Astrocyte (in vitro differentiated cells and primary cell): ENCODE measurements at regions not wholly inside any gene's neighbourhood (a gene's known extent, or its start where the extent isn't known, plus 50 kb on each side); places are given as distances from the start of the nearest gene placed in this dataset.

Experiments
- DNase-seq: peaks from one replicate; pipeline ENCODE4 v3.0.0-alpha.2; 2010; ENCODE audit warnings: low read depth
- FAIRE-seq: peaks from 2 replicates; lab custom pipeline; 2011; peaks lifted over from hg19 to GRCh38; lab: Jason Lieb, UNC
- H2AFZ ChIP-seq: 2 replicates; pipeline ENCODE4 v1.6.0; 2012; ENCODE audit warnings: low read depth, low read length, inconsistent platforms
- H3K27ac ChIP-seq: 2 replicates; pipeline ENCODE4 v1.5.1; 2011; ENCODE audit warnings: low read depth, low read length, inconsistent platforms
- H3K27me3 ChIP-seq: 2 replicates; pipeline ENCODE4 v1.6.0; 2011; ENCODE audit warnings: low read length, inconsistent platforms; ENCODE audit not compliant: insufficient read depth
- H3K36me3 ChIP-seq: 2 replicates; pipeline ENCODE4 v1.5.1; 2011; ENCODE audit warnings: low read length, inconsistent platforms; ENCODE audit not compliant: insufficient read depth
- H3K4me1 ChIP-seq: 2 replicates; pipeline ENCODE4 v1.5.1; 2011; ENCODE audit warnings: low read length, inconsistent platforms; ENCODE audit not compliant: insufficient read depth
- H3K4me2 ChIP-seq: 2 replicates; pipeline ENCODE4 v1.6.0; 2012; ENCODE audit warnings: low read length, inconsistent platforms
- H3K4me3 ChIP-seq: 2 replicates; pipeline ENCODE4 v1.5.1; 2011; ENCODE audit warnings: low read depth, mild to moderate bottlenecking, low read length, inconsistent platforms; ENCODE audit not compliant: insufficient read depth
- H3K79me2 ChIP-seq: 2 replicates; pipeline ENCODE4 v1.6.0; 2012; ENCODE audit warnings: mild to moderate bottlenecking, low read length, inconsistent platforms; ENCODE audit not compliant: insufficient read depth
- H3K9ac ChIP-seq: 2 replicates; pipeline ENCODE4 v1.6.0; 2012; ENCODE audit warnings: mild to moderate bottlenecking, low read length, inconsistent platforms
- H3K9me3 ChIP-seq: 2 replicates; pipeline ENCODE4 v1.5.1; 2012; ENCODE audit warnings: low read depth, mild to moderate bottlenecking, low read length, inconsistent platforms; ENCODE audit not compliant: insufficient read depth
- H4K20me1 ChIP-seq: 2 replicates; pipeline ENCODE4 v1.6.0; 2012; ENCODE audit warnings: low read length, inconsistent platforms; ENCODE audit not compliant: insufficient read depth
- H3K27ac Mint-ChIP-seq: one replicate; pipeline ENCODE4 v1.8.0; 2021; ENCODE audit warnings: mild to moderate bottlenecking, mixed read lengths; ENCODE audit not compliant: unreplicated experiment
- H3K27me3 Mint-ChIP-seq: one replicate; pipeline ENCODE4 v1.8.0; 2021; ENCODE audit warnings: low read depth, mixed read lengths; ENCODE audit not compliant: unreplicated experiment
- H3K36me3 Mint-ChIP-seq: one replicate; pipeline ENCODE4 v1.8.0; 2021; ENCODE audit warnings: low read depth, mixed read lengths; ENCODE audit not compliant: unreplicated experiment
- H3K4me1 Mint-ChIP-seq: one replicate; pipeline ENCODE4 v1.8.0; 2021; ENCODE audit warnings: low read depth, mixed read lengths; ENCODE audit not compliant: unreplicated experiment
- H3K4me3 Mint-ChIP-seq: one replicate; pipeline ENCODE4 v1.8.0; 2021; ENCODE audit warnings: mild to moderate bottlenecking, moderate library complexity, mixed read lengths; ENCODE audit not compliant: unreplicated experiment
- H3K9me3 Mint-ChIP-seq: one replicate; pipeline ENCODE4 v1.8.0; 2021; ENCODE audit warnings: mild to moderate bottlenecking, mixed read lengths; ENCODE audit not compliant: unreplicated experiment
- EZH2 ChIP-seq: IDR thresholded peaks from 2 replicates; pipeline ENCODE4 v1.6.1; 2012; ENCODE audit warnings: mild to moderate bottlenecking, low read length, inconsistent platforms; ENCODE audit not compliant: insufficient read depth
- TF ChIP-seq, protein P1 (sequence below): IDR thresholded peaks from 2 replicates; pipeline ENCODE4 v1.5.1; 2011; ENCODE audit warnings: low read depth, mild to moderate bottlenecking, inconsistent platforms, low read length, moderate library complexity; ENCODE audit not compliant: insufficient read depth

DNA sequence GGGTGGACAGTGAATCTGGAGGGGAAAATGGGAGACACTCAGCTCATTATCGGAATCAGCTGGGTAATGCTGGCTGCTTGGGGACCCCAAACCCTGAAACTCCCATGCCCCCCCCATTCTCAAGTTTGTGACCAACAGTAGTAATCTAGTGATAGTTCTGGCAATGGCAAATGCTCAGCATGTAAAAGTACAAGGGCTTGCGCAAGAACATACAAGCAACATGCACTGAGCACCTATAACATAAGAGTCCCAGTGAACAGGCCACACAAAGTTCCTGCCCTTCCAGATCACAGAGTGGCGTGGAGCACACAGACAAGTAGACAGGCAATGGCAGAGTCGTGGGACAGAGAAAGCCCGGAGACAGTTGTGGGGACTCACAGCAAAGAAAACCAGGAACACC lies 407.9 kb downstream of the MED13L start:
- H3K36me3 Mint-ChIP-seq = no peaks in the 10 kb centered on the region
- no peak overlapping the region for H3K27ac Mint-ChIP-seq
- H3K27ac ChIP-seq = no peak overlapping the region
- no peak for FAIRE-seq
- H2AFZ ChIP-seq = no peak overlapping the region
- H4K20me1 ChIP-seq = no peaks in the 10 kb centered on the region
- H3K4me1 ChIP-seq = no peaks in the 10 kb centered on the region
- no peaks in the 10 kb centered on the region for H3K36me3 ChIP-seq
- H3K9me3 ChIP-seq = no peaks in the 10 kb centered on the region
- no peak for TF ChIP-seq EZH2
- TF ChIP-seq, protein P1, sequence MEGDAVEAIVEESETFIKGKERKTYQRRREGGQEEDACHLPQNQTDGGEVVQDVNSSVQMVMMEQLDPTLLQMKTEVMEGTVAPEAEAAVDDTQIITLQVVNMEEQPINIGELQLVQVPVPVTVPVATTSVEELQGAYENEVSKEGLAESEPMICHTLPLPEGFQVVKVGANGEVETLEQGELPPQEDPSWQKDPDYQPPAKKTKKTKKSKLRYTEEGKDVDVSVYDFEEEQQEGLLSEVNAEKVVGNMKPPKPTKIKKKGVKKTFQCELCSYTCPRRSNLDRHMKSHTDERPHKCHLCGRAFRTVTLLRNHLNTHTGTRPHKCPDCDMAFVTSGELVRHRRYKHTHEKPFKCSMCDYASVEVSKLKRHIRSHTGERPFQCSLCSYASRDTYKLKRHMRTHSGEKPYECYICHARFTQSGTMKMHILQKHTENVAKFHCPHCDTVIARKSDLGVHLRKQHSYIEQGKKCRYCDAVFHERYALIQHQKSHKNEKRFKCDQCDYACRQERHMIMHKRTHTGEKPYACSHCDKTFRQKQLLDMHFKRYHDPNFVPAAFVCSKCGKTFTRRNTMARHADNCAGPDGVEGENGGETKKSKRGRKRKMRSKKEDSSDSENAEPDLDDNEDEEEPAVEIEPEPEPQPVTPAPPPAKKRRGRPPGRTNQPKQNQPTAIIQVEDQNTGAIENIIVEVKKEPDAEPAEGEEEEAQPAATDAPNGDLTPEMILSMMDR = no peak
- no peaks in the 10 kb centered on the region for H3K4me1 Mint-ChIP-seq
- no peaks in the 10 kb centered on the region for H3K79me2 ChIP-seq
- DNase-seq = no peak
- H3K27me3 Mint-ChIP-seq = peaks cover 8% of the 10 kb centered on the region
- peaks cover 3% of the 10 kb centered on the region for H3K27me3 ChIP-seq
- no peak overlapping the region for H3K4me3 ChIP-seq
- H3K4me2 ChIP-seq = no peak overlapping the region
- H3K9ac ChIP-seq = no peak overlapping the region
- no peaks in the 10 kb centered on the region for H3K9me3 Mint-ChIP-seq
- H3K4me3 Mint-ChIP-seq = no peak overlapping the region

DNA sequence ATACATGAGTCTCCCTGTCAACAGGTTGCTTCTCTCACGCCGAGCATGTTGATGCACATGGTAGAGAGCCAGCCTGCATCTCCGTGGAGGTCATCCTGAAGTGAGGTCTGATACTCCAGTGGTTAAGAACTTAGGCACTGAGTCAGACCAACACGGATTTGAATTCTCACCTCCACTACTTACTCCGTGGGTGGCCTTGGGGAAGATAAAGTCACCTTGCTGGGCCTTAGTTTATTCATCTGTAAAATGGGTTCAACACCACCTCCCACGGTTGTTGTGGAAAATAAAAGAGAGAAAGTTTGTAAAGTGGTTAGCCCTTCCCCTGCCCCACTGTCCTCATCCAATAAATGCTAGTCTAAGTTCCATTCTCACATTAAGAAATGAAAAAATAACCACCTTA lies 408.9 kb downstream of the MED13L start:
- Mint-ChIP-seq H3K36me3 (no peaks in the 10 kb centered on the region), H3K4me3 (no peak overlapping the region), H3K27me3 (peaks cover 15% of the 10 kb centered on the region), H3K9me3 (no peaks in the 10 kb centered on the region), H3K27ac (no peak overlapping the region), H3K4me1 (no peaks in the 10 kb centered on the region)
- Histone ChIP-seq H3K36me3 (no peaks in the 10 kb centered on the region), H4K20me1 (no peaks in the 10 kb centered on the region), H2AFZ (no peak overlapping the region), H3K27me3 (peaks cover 2% of the 10 kb centered on the region), H3K4me2 (no peak overlapping the region), H3K79me2 (no peaks in the 10 kb centered on the region), H3K27ac (no peak overlapping the region), H3K9me3 (no peaks in the 10 kb centered on the region), H3K9ac (no peak overlapping the region), H3K4me3 (no peak overlapping the region), H3K4me1 (no peaks in the 10 kb centered on the region)
- TF ChIP-seq EZH2 = no peak
- TF ChIP-seq, protein P1 = no peak
- FAIRE-seq (no peak), DNase-seq (no peak)

DNA sequence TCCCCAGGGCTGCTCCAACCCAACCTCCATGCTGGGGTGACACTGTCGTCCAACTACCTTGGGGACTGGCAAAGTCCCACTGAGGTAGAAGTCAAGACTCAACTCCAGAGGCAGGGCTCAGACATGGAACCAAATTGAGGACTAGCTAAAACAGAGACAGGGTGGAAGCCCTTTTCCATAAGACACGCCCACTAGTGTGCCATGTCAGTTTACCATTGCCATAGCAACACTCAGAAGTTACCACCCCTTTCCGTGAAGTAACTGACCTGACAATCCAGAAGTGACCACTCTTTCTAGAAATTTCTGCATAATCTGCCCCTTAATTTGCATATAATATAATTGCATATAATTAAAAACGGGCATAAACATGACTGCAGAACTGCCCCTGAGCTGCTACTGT lies 409.6 kb downstream of the MED13L start:
- Mint-ChIP-seq H3K36me3 (no peaks in the 10 kb centered on the region), H3K4me3 (no peak overlapping the region), H3K9me3 (no peaks in the 10 kb centered on the region), H3K4me1 (no peaks in the 10 kb centered on the region), H3K27me3 (peaks cover 16% of the 10 kb centered on the region), H3K27ac (no peak overlapping the region)
- no peaks in the 10 kb centered on the region for H3K27me3 ChIP-seq
- FAIRE-seq (no peak), DNase-seq (no peak)
- no peaks in the 10 kb centered on the region for H4K20me1 ChIP-seq
- no peaks in the 10 kb centered on the region for H3K36me3 ChIP-seq
- no peaks in the 10 kb centered on the region for H3K79me2 ChIP-seq
- H3K9me3 ChIP-seq = no peaks in the 10 kb centered on the region
- no peak overlapping the region for H3K4me3 ChIP-seq
- no peaks in the 10 kb centered on the region for H3K4me1 ChIP-seq
- H3K9ac ChIP-seq = no peak overlapping the region
- no peak overlapping the region for H2AFZ ChIP-seq
- no peak overlapping the region for H3K4me2 ChIP-seq
- no peak overlapping the region for H3K27ac ChIP-seq
- TF ChIP-seq EZH2 = no peak
